Trophoblast cell (in vitro differentiated cells and primary cell): ENCODE measurements at regions not wholly inside any gene's neighbourhood (a gene's known extent, or its start where the extent isn't known, plus 50 kb on each side); places are given as distances from the start of the nearest gene placed in this dataset.

Source experiments
- DNase-seq, 2 donors: peaks; one replicate each; pipeline ENCODE4 v3.0.0-alpha.2; 2016
- H2AFZ ChIP-seq: 2 replicates; pipeline ENCODE4 v1.6.1; 2013; ENCODE audit warnings: low read length, moderate library complexity, mild to moderate bottlenecking; ENCODE audit not compliant: insufficient read depth, poor library complexity
- H2AK5ac ChIP-seq: 2 replicates; pipeline ENCODE4 v1.6.1; 2013; ENCODE audit warnings: mild to moderate bottlenecking, low read length
- H2BK120ac ChIP-seq: 2 replicates; pipeline ENCODE4 v1.6.1; 2013; ENCODE audit warnings: low read length, mild to moderate bottlenecking, moderate library complexity; ENCODE audit not compliant: insufficient read depth, poor library complexity
- H2BK12ac ChIP-seq: 2 replicates; pipeline ENCODE4 v1.6.1; 2013; ENCODE audit warnings: mild to moderate bottlenecking, low read length, moderate library complexity
- H2BK5ac ChIP-seq: 2 replicates; pipeline ENCODE4 v1.6.1; 2013; ENCODE audit warnings: low read length, low read depth, moderate library complexity, mild to moderate bottlenecking; ENCODE audit not compliant: poor library complexity
- H3K14ac ChIP-seq: 2 replicates; pipeline ENCODE4 v1.6.1; 2013; ENCODE audit warnings: mild to moderate bottlenecking, low read length
- H3K18ac ChIP-seq: 2 replicates; pipeline ENCODE4 v1.6.1; 2013; ENCODE audit warnings: mild to moderate bottlenecking, low read length
- H3K23ac ChIP-seq: 2 replicates; pipeline ENCODE4 v1.6.1; 2013; ENCODE audit warnings: low read length
- H3K27ac ChIP-seq: 2 replicates; pipeline ENCODE4 v1.5.1; 2013; ENCODE audit warnings: low read depth, mild to moderate bottlenecking, inconsistent platforms, low read length, moderate library complexity
- H3K27me3 ChIP-seq: 2 replicates; pipeline ENCODE4 v1.6.1; 2013; ENCODE audit warnings: inconsistent platforms, mild to moderate bottlenecking, low read length, moderate library complexity; ENCODE audit not compliant: insufficient read depth
- H3K36me3 ChIP-seq, 2 experiments: 1 replicate in 1 of 2; 2 replicates in 1 of 2; pipeline ENCODE4 v1.6.1; 2013; ENCODE audit warnings: low read length in 2 of 2, mild to moderate bottlenecking in 2 of 2, moderate library complexity in 1 of 2; ENCODE audit not compliant: insufficient read depth in 2 of 2, control insufficient read depth in 1 of 2
- H3K4ac ChIP-seq: 2 replicates; pipeline ENCODE4 v1.6.1; 2013; ENCODE audit warnings: low read depth, mild to moderate bottlenecking, low read length, moderate library complexity
- H3K4me1 ChIP-seq, 2 experiments: 1 replicate in 1 of 2; 2 replicates in 1 of 2; pipeline ENCODE4 v1.6.1; 2013; ENCODE audit warnings: low read length in 2 of 2, mild to moderate bottlenecking in 2 of 2, moderate library complexity in 1 of 2; ENCODE audit not compliant: insufficient read depth in 2 of 2, control insufficient read depth in 1 of 2
- H3K4me2 ChIP-seq: 2 replicates; pipeline ENCODE4 v1.6.1; 2013; ENCODE audit warnings: inconsistent platforms, mild to moderate bottlenecking, low read length, moderate library complexity
- H3K4me3 ChIP-seq: 2 replicates; pipeline ENCODE4 v1.5.1; 2013; ENCODE audit warnings: mild to moderate bottlenecking, low read depth, low read length, inconsistent platforms
- H3K79me1 ChIP-seq: one replicate; pipeline ENCODE4 v1.6.1; 2013; ENCODE audit warnings: low read length
- H3K79me2 ChIP-seq: 2 replicates; pipeline ENCODE4 v1.6.1; 2013; ENCODE audit warnings: low read length, mild to moderate bottlenecking; ENCODE audit not compliant: control insufficient read depth, insufficient read depth, poor library complexity
- H3K9ac ChIP-seq: 2 replicates; pipeline ENCODE4 v1.6.1; 2013; ENCODE audit warnings: mild to moderate bottlenecking, low read length
- H3K9me3 ChIP-seq: 2 replicates; pipeline ENCODE4 v1.6.1; 2013; ENCODE audit warnings: low read depth, mild to moderate bottlenecking, control low read depth, inconsistent platforms, low read length; ENCODE audit not compliant: insufficient read depth
- H4K12ac ChIP-seq: 2 replicates; pipeline ENCODE4 v1.6.1; 2013; ENCODE audit warnings: low read depth, mild to moderate bottlenecking, low read length, moderate library complexity
- H4K8ac ChIP-seq: 2 replicates; pipeline ENCODE4 v1.6.1; 2013; ENCODE audit warnings: low read depth, mild to moderate bottlenecking, low read length, moderate library complexity
- H4K91ac ChIP-seq: one replicate; pipeline ENCODE4 v1.6.1; 2013; ENCODE audit warnings: low read depth, mild to moderate bottlenecking, low read length, moderate library complexity
- WGBS: extraction: QIAGEN DNeasy Blood & Tissue Kit; methylation state at CpG from one replicate; pipeline ENCODE4 v1.1.7; 2013; ENCODE audit warnings: missing lambda C conversion rate; ENCODE audit not compliant: insufficient read length, insufficient coverage; ENCODE audit errors: extremely low coverage; 5-methylcytosine and 5-hydroxymethylcytosine counted together

- no peak overlapping the region for H3K18ac ChIP-seq
Observed at GRCh38 chr3:164465172-164465571, 613.1 kb downstream of the SI start.

GRCh38 chr3:164460851-164461250, 617.4 kb downstream of the SI start:
- no CpG with 5 or more reads among the region's 3 CpGs for WGBS
- no peak overlapping the region for H2AFZ ChIP-seq

More at GRCh38 chr3:164465172-164465571, 613.1 kb downstream of the SI start:
- no peak overlapping the region for H2AK5ac ChIP-seq
- no peak overlapping the region for H2BK12ac ChIP-seq
- no peak overlapping the region for H4K8ac ChIP-seq
- H3K4me3 ChIP-seq, result no peak overlapping the region
- no peaks in the 10 kb centered on the region for H3K4me1 ChIP-seq
- H3K36me3 ChIP-seq, result no peaks in the 10 kb centered on the region
- H4K91ac ChIP-seq, result no peak overlapping the region
- H3K4me2 ChIP-seq, result no peak overlapping the region
- H3K23ac ChIP-seq, result no peak overlapping the region
- H3K27ac ChIP-seq, result no peak overlapping the region
- no peak for DNase-seq
- no peaks in the 10 kb centered on the region for H3K79me2 ChIP-seq
- H3K4ac ChIP-seq, result no peak overlapping the region
- H2AFZ ChIP-seq, result no peak overlapping the region
- no peaks in the 10 kb centered on the region for H3K79me1 ChIP-seq
- H3K9ac ChIP-seq, result no peak overlapping the region
- no peak overlapping the region for H2BK5ac ChIP-seq
- H3K9me3 ChIP-seq, result no peaks in the 10 kb centered on the region
- no peak overlapping the region for H4K12ac ChIP-seq
- no peak overlapping the region for H3K14ac ChIP-seq
- no peaks in the 10 kb centered on the region for H3K27me3 ChIP-seq
- no peak overlapping the region for H2BK120ac ChIP-seq
- WGBS, result no CpG with 5 or more reads among the region's 2 CpGs

DNA sequence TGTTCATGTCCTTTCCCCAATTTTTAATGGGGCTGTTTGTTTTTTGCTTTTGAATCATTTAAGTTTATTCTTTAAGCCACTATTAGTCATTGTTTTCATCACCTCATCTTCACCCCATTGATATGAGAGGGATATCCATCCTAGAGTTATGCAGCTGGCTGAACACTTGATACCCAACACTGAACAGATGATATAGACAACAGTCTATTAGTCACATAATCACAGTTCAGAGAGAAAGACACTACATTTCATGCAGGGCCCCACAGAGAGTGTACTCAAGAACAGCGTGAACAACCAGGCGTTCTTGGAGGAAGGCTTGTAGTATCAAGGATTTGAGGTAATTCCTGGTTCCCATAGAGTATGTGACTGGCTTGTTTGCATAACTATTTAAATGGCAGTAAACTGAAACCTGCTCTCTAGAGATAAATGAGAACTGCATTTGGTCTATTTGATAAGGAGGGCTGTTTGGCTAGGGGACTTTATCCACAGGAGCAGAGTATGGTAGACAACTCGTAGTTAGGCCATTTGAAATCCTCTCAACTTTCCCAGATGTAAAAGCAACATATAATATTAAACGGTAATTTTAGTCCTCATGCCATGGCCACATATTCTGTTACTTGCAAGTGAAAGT, 618.7 kb downstream of the SI start:
- Histone ChIP-seq H4K12ac (no peak overlapping the region), H3K27me3 (no peaks in the 10 kb centered on the region), H3K4ac (no peak overlapping the region), H2BK5ac (no peak overlapping the region), H3K4me3 (no peak overlapping the region), H2AK5ac (no peak overlapping the region), H2BK120ac (no peak overlapping the region), H3K23ac (no peak overlapping the region), H3K9me3 (no peaks in the 10 kb centered on the region), H3K14ac (no peak overlapping the region), H4K8ac (no peak overlapping the region), H3K9ac (no peak overlapping the region), H4K91ac (no peak overlapping the region), H2BK12ac (no peak overlapping the region), H3K18ac (no peak overlapping the region), H3K4me2 (no peak overlapping the region), H2AFZ (no peak overlapping the region), H3K79me2 (no peaks in the 10 kb centered on the region), H3K79me1 (no peaks in the 10 kb centered on the region), H3K36me3 (no peaks in the 10 kb centered on the region), H3K27ac (no peak overlapping the region), H3K4me1 (no peaks in the 10 kb centered on the region)
- no peak for DNase-seq
- WGBS, result no CpG with 5 or more reads among the region's 4 CpGs

More at GRCh38 chr3:164460851-164461250, 617.4 kb downstream of the SI start:
- no peak overlapping the region for H3K18ac ChIP-seq
- H2AK5ac ChIP-seq, result no peak overlapping the region
- no peak overlapping the region for H2BK5ac ChIP-seq
- H3K9me3 ChIP-seq, result no peaks in the 10 kb centered on the region
- H4K91ac ChIP-seq, result no peak overlapping the region
- H3K4me3 ChIP-seq, result no peak overlapping the region
- no peak overlapping the region for H3K4ac ChIP-seq
- no peak overlapping the region for H3K27ac ChIP-seq
- no peaks in the 10 kb centered on the region for H3K36me3 ChIP-seq
- H3K79me2 ChIP-seq, result no peaks in the 10 kb centered on the region
- no peak overlapping the region for H3K9ac ChIP-seq
- H3K4me1 ChIP-seq, result no peaks in the 10 kb centered on the region
- no peak overlapping the region for H3K4me2 ChIP-seq
- no peaks in the 10 kb centered on the region for H3K79me1 ChIP-seq
- DNase-seq, result no peak
- H3K14ac ChIP-seq, result no peak overlapping the region
- no peak overlapping the region for H3K23ac ChIP-seq
- no peaks in the 10 kb centered on the region for H3K27me3 ChIP-seq
- no peak overlapping the region for H4K12ac ChIP-seq
- no peak overlapping the region for H2BK12ac ChIP-seq
- no peak overlapping the region for H4K8ac ChIP-seq
- H2BK120ac ChIP-seq, result no peak overlapping the region

GRCh38 chr3:164458986-164459385, 619.3 kb downstream of the SI start:
- Histone ChIP-seq H3K14ac (no peak overlapping the region), H3K18ac (no peak overlapping the region), H3K27me3 (no peaks in the 10 kb centered on the region), H3K9ac (no peak overlapping the region), H3K36me3 (no peaks in the 10 kb centered on the region), H3K4ac (no peak overlapping the region), H3K9me3 (no peaks in the 10 kb centered on the region), H2BK5ac (no peak overlapping the region), H3K27ac (no peak overlapping the region), H3K4me2 (no peak overlapping the region), H3K4me3 (no peak overlapping the region), H3K79me1 (no peaks in the 10 kb centered on the region), H3K4me1 (no peaks in the 10 kb centered on the region), H4K12ac (no peak overlapping the region), H4K91ac (no peak overlapping the region), H3K79me2 (no peaks in the 10 kb centered on the region), H3K23ac (no peak overlapping the region), H4K8ac (no peak overlapping the region), H2AFZ (no peak overlapping the region), H2BK120ac (no peak overlapping the region), H2AK5ac (no peak overlapping the region), H2BK12ac (no peak overlapping the region)
- WGBS, result no CpG with 5 or more reads among the region's 4 CpGs
- no peak for DNase-seq
